ENCODE measurements at regions not wholly inside any gene's neighbourhood (a gene's known extent, or its start where the extent isn't known, plus 50 kb on each side); places are given as distances from the start of the nearest gene placed in this dataset.

GRCh38 chr4:23062188-23062587, 369.5 kb downstream of the GBA3 start:
- no TSS peak for BruUV-seq (replicated peaks)
- CTCF ChIA-PET = no interaction called here
- H2AK9ac ChIP-seq (replicated peaks; ENCODE audit: low read depth, low read length, poor library complexity) = no peak overlapping the region
- POLR2A ChIA-PET (ENCODE audit: unreplicated experiment) = no interaction called here
- no peak overlapping the region for H2BK120ac ChIP-seq (ENCODE audit: low read depth, low read length)
- no peaks in the 10 kb centered on the region for H3K36me3 ChIP-seq (ENCODE audit: control insufficient read depth, insufficient read depth, low read length)
- H2BK5ac ChIP-seq (ENCODE audit: low read depth, low read length, poor library complexity, severe bottlenecking) = no peak overlapping the region
- H3K18ac ChIP-seq (ENCODE audit: low read depth, low read length) = no peak overlapping the region
- DNase-seq = no peak
- no peak overlapping the region for H4K8ac ChIP-seq (ENCODE audit: low read depth in 2 of 2, low read length in 2 of 2)
- no peak overlapping the region for H3K23ac ChIP-seq (ENCODE audit: low read depth, low read length)
- H3K56ac ChIP-seq (ENCODE audit: extremely low read depth, insufficient read depth, low read length) = no peak overlapping the region
- TF ChIP-seq CHD1 (IDR thresholded peaks at IDR 0.05; ENCODE audit: low read depth, low read length) (no peak), MXI1 (IDR thresholded peaks at IDR 0.05; ENCODE audit: borderline replicate concordance, low read depth, low read length) (no peak), NFE2L2 (IDR thresholded peaks at IDR 0.05; ENCODE audit: low read depth, low read length) (no peak), BHLHE40 (IDR thresholded peaks at IDR 0.05; ENCODE audit: low read depth, low read length) (no peak), FOS (IDR thresholded peaks at IDR 0.05; ENCODE audit: low read depth, low read length) (no peak), ELK1 (IDR thresholded peaks at IDR 0.05; ENCODE audit: borderline replicate concordance, low read depth, low read length) (no peak)
- intact Hi-C loops (cut with micrococcal nuclease) = no loop called here
- H2AFZ ChIP-seq (replicated peaks; ENCODE audit: low read length, poor library complexity) = no peak overlapping the region
- no peaks in the 10 kb centered on the region for H3K79me1 ChIP-seq (ENCODE audit: low read depth in 1 of 2, low read length in 2 of 2)
- no CpG with 5 or more reads among the region's 2 CpGs for WGBS, 2 experiments (ENCODE audit: extremely low coverage in 2 of 2, insufficient read length in 1 of 2)
- no peak overlapping the region for H4K91ac ChIP-seq (ENCODE audit: insufficient read depth, low read depth, low read length)
- H2AK5ac ChIP-seq (ENCODE audit: low read depth, low read length) = no peak overlapping the region
- H3K4ac ChIP-seq (ENCODE audit: low read depth, low read length) = no peak overlapping the region
- H3K9ac ChIP-seq (ENCODE audit: low read depth, low read length) = no peak overlapping the region
- no peak for ATAC-seq (ENCODE audit: low read depth)
- no peak overlapping the region for H3K4me3 ChIP-seq (ENCODE audit: insufficient read depth, low read depth, low read length)
- no peaks in the 10 kb centered on the region for H3K9me3 ChIP-seq (ENCODE audit: control insufficient read depth, insufficient read depth, low read length)
- H4K5ac ChIP-seq (ENCODE audit: low read depth, low read length) = no peak overlapping the region
- no peak overlapping the region for H3K27ac ChIP-seq (ENCODE audit: insufficient read depth, low read length)
- no peak overlapping the region for H3K14ac ChIP-seq (replicated peaks; ENCODE audit: low read depth, low read length)
- no peak overlapping the region for H3K4me2 ChIP-seq (ENCODE audit: low read depth, low read length)
- H2BK20ac ChIP-seq (ENCODE audit: low read depth, low read length) = no peak overlapping the region
- no peaks in the 10 kb centered on the region for H3K27me3 ChIP-seq (ENCODE audit: control insufficient read depth, insufficient read depth, low read length)
- no peaks in the 10 kb centered on the region for H4K20me1 ChIP-seq (ENCODE audit: insufficient read depth, low read length)
- dilution Hi-C loops (cut with HindIII; ENCODE audit: low sequenced_read_pairs, unreplicated experiment) = no loop called here
- H2BK15ac ChIP-seq (ENCODE audit: low read depth, low read length) = no peak overlapping the region
- no peaks in the 10 kb centered on the region for H3K9me1 ChIP-seq (ENCODE audit: insufficient read depth, low read length)
- no peaks in the 10 kb centered on the region for H3K4me1 ChIP-seq (ENCODE audit: control insufficient read depth, insufficient read depth, low read length)
- in situ Hi-C loops (cut with MboI; ENCODE audit: low sequenced_read_pairs) = no loop called here
